ENCODE measurements at regions not wholly inside any gene's neighbourhood (a gene's known extent, or its start where the extent isn't known, plus 50 kb on each side); places are given as distances from the start of the nearest gene placed in this dataset.
"Not testable (repeated sequence)": the region's sequence is repeated elsewhere in the genome, so short reads cannot be mapped to it uniquely, and the experiment has no call there.

- H3K4me2 ChIP-seq (ENCODE audit: low read length), result no peak overlapping the region
- no peaks in the 10 kb centered on the region for H3F3A ChIP-seq (ENCODE audit: control insufficient read depth, insufficient read depth)
- no peaks in the 10 kb centered on the region for H4K20me1 ChIP-seq (ENCODE audit: control insufficient read depth, insufficient read depth, low read depth, low read length)
- no peaks in the 10 kb centered on the region for H3K9me3 ChIP-seq (ENCODE audit: control insufficient read depth, insufficient read depth, low read length)
- H3K27ac ChIP-seq (ENCODE audit: low read depth, low read length), result no peak overlapping the region
- no peak for TF ChIP-seq EZH2phosphoT487 (IDR thresholded peaks at IDR 0.05; ENCODE audit: borderline replicate concordance, low read length)
- H3K27me3 ChIP-seq (ENCODE audit: control insufficient read depth, low read length), result peaks cover 2% of the 10 kb centered on the region; the same call in 1 of the 2 replicates
- no peaks in the 10 kb centered on the region for H3K9me2 ChIP-seq (replicated peaks; ENCODE audit: control insufficient read depth, low read length)
- H3K36me3 ChIP-seq (ENCODE audit: control insufficient read depth, low read length), result no peaks in the 10 kb centered on the region
- no peaks in the 10 kb centered on the region for H3K4me1 ChIP-seq (ENCODE audit: control insufficient read depth, low read length)
- H3K4me3 ChIP-seq (ENCODE audit: low read length), result no peak overlapping the region
- H3K79me2 ChIP-seq (ENCODE audit: control insufficient read depth, low read length), result no peaks in the 10 kb centered on the region
Observed at GRCh38 chr2:11080253-11081115, 74.8 kb upstream of the SLC66A3 start.

GRCh38 chr2:11082880-11083279 lies 72.4 kb upstream of the SLC66A3 start:
- H3K9me3 ChIP-seq (ENCODE audit: control insufficient read depth, insufficient read depth, low read length), result no peaks in the 10 kb centered on the region
- H3F3A ChIP-seq (ENCODE audit: control insufficient read depth, insufficient read depth), result no peaks in the 10 kb centered on the region
- H3K4me1 ChIP-seq (ENCODE audit: control insufficient read depth, low read length), result no peaks in the 10 kb centered on the region
- H3K9me2 ChIP-seq (replicated peaks; ENCODE audit: control insufficient read depth, low read length), result no peaks in the 10 kb centered on the region
- no peak for TF ChIP-seq CTCF (IDR thresholded peaks at IDR 0.05; ENCODE audit: low read depth, low read length, poor library complexity, severe bottlenecking)
- no peak for TF ChIP-seq EZH2phosphoT487 (IDR thresholded peaks at IDR 0.05; ENCODE audit: borderline replicate concordance, low read length)
- H3K4me2 ChIP-seq (ENCODE audit: low read length), result no peak overlapping the region
- H3K36me3 ChIP-seq (ENCODE audit: control insufficient read depth, low read length), result no peaks in the 10 kb centered on the region
- no peaks in the 10 kb centered on the region for H3K79me2 ChIP-seq (ENCODE audit: control insufficient read depth, low read length)
- no peak overlapping the region for H3K4me3 ChIP-seq (ENCODE audit: low read length)
- H4K20me1 ChIP-seq (ENCODE audit: control insufficient read depth, insufficient read depth, low read depth, low read length), result no peaks in the 10 kb centered on the region
- H3K27me3 ChIP-seq (ENCODE audit: control insufficient read depth, low read length), result peaks cover 6% of the 10 kb centered on the region; the same call in 1 of the 2 replicates
- no peak overlapping the region for H3K27ac ChIP-seq (ENCODE audit: low read depth, low read length)

GRCh38 chr2:11088821-11089220 lies 66.4 kb upstream of the SLC66A3 start:
- H4K20me1 ChIP-seq (ENCODE audit: control insufficient read depth, insufficient read depth, low read depth, low read length); H3K4me3 ChIP-seq (ENCODE audit: low read length); H3K9me2 ChIP-seq (replicated peaks; ENCODE audit: control insufficient read depth, low read length); H3F3A ChIP-seq (ENCODE audit: control insufficient read depth, insufficient read depth); H3K36me3 ChIP-seq (ENCODE audit: control insufficient read depth, low read length); H3K4me1 ChIP-seq (ENCODE audit: control insufficient read depth, low read length); H3K9me3 ChIP-seq (ENCODE audit: control insufficient read depth, insufficient read depth, low read length); H3K4me2 ChIP-seq (ENCODE audit: low read length); H3K27ac ChIP-seq (ENCODE audit: low read depth, low read length); H3K27me3 ChIP-seq (ENCODE audit: control insufficient read depth, low read length); H3K79me2 ChIP-seq (ENCODE audit: control insufficient read depth, low read length): not testable (repeated sequence)

GRCh38 chr2:11090187-11090586 lies 65.1 kb upstream of the SLC66A3 start:
- Histone ChIP-seq H3F3A (ENCODE audit: control insufficient read depth, insufficient read depth) (no peaks in the 10 kb centered on the region), H3K4me3 (ENCODE audit: low read length) (no peak overlapping the region), H3K9me3 (ENCODE audit: control insufficient read depth, insufficient read depth, low read length) (no peaks in the 10 kb centered on the region), H3K27ac (ENCODE audit: low read depth, low read length) (no peak overlapping the region), H3K36me3 (ENCODE audit: control insufficient read depth, low read length) (no peaks in the 10 kb centered on the region), H3K4me1 (ENCODE audit: control insufficient read depth, low read length) (no peaks in the 10 kb centered on the region), H3K4me2 (ENCODE audit: low read length) (no peak overlapping the region), H3K27me3 (ENCODE audit: control insufficient read depth, low read length) (peaks cover 5% of the 10 kb centered on the region; the same call in 1 of the 2 replicates), H3K9me2 (replicated peaks; ENCODE audit: control insufficient read depth, low read length) (no peaks in the 10 kb centered on the region), H3K79me2 (ENCODE audit: control insufficient read depth, low read length) (no peaks in the 10 kb centered on the region), H4K20me1 (ENCODE audit: control insufficient read depth, insufficient read depth, low read depth, low read length) (no peaks in the 10 kb centered on the region)
- no peak for TF ChIP-seq CTCF (IDR thresholded peaks at IDR 0.05; ENCODE audit: low read depth, low read length, poor library complexity, severe bottlenecking)
- TF ChIP-seq EZH2phosphoT487 (IDR thresholded peaks at IDR 0.05; ENCODE audit: borderline replicate concordance, low read length), result no peak
